Activated T-cell treated with anti-CD3 and anti-CD28 coated beads for 1 hour (primary cell): ENCODE measurements at regions not wholly inside any gene's neighbourhood (a gene's known extent, or its start where the extent isn't known, plus 50 kb on each side); places are given as distances from the start of the nearest gene placed in this dataset.
"Not testable (repeated sequence)": the region's sequence is repeated elsewhere in the genome, so short reads cannot be mapped to it uniquely, and the experiment has no call there.

ENCODE experiments used
- DNase-seq: peaks from one replicate; pipeline ENCODE4 v3.0.0-alpha.2; 2020; ENCODE audit warnings: low read depth

DNA sequence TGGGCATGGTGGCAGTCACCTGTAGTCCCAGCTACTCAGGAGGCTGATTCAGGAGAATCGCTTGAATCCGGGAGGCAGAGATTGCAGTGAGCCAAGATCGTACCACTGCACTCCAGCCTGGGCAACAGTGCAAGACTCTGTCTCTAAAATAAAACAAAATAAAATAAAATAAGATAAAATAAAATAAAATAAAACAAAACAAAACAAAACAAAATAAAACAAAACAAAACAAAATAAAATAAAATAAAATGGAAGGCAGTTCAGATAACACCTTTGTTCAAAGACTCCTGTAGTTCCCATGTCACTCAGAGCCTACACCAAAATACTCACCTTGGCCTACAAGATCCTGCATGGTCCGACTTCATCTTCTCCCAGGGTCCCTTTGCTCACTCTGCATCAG lies 61.3 kb downstream of the SYF2 start:
- DNase-seq: not testable (repeated sequence)

DNA sequence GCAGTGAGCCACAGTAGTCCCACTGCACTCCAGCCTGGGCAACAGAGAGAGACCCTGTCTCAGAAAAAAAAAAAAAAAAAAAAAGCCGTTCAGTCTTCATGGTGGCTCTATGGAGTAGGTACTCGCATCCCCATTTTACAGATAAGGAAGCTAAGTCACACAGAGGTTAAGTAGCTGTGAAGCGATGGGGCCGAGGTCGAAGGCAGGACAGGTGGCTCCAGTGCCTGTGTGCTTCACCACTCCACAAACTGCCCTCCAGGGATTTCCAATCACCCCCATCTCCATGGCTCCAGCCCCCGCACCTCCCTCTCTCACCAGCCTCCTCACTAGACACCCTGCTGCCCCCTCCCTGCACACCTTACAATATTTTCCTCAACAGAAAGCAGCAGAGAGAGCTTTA lies 61.9 kb downstream of the SYF2 start:
- DNase-seq: no peak

DNA sequence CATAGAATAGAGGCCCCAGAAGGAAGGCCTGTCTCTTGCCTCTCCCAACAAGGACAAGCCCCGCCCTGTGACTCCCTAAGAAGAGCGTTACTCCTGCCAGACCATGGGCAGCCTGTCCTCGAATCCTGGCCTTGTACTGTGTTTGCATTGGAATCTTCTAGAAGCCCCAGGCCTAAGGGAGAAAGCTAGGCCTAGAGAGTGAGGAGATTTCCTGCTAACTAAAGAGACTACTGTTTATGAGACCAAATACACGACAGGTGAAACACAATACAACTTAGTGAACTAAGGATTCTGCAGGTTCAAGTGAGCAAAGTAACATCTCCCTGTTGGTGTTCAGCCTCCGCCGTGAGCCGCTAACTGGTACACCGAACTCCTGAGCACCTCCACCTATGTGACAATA lies 62.7 kb downstream of the SYF2 start:
- no peak for DNase-seq

DNA sequence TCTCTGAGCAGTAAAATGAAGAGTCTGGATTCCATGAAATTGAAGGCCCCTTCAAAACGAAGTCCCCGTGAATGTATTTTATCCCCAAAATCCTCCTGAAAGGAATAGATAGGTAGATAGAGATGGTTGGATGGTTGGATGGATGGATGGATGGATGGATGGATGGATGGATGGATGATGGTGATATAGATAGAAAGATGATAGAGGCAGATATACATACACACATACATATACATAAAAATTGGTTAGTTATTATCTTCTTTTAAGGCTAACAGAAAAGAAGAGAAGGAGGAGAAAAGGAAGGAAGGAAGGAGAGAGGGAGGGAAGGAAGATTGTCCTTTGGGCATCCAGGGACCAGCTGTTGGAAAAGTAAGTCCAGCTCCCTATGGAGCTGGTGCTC lies 63.1 kb downstream of the SYF2 start:
- no peak for DNase-seq

DNA sequence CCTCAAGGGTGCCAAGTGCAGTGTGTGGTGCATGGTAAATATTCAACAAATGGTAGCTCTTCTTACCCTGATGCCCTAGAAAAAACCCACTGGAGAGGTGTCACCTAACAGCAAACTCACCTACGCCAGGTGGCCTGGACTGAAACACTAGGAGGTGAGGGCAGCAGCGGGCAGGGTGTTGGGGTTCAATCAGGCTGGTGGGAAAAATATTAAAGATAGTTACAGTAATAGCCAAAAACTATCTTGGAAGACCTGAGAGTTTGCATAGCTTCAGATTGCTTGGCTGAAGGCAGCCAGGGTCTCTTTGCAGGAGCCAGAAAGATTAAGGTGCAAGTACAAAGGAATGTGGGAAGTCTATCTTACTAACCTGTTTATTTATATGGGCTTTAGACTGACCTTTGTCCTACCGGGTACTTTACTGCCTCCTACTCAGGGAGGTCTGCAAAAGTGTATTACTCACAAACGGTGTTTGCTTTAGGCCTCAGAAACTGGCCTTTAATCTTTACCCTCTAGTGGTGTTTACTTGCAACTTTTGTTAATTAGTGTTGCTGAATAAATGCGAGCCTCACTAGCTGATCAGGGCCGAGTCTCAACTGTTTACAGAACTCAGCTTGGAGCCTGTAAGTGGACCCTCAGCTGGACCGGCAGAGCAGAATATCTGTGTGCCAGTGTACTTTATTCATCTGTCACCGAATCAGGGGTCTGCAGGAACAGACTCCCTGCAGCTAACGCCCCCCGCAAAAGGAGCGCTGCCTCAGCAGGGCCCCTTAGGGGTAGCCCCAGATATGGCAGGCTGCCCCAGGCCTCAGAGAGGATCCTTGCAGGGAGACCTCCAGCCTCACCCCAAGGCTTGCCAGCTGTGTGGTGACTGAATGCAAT lies 63.9 kb downstream of the SYF2 start:
- no peak for DNase-seq

DNA sequence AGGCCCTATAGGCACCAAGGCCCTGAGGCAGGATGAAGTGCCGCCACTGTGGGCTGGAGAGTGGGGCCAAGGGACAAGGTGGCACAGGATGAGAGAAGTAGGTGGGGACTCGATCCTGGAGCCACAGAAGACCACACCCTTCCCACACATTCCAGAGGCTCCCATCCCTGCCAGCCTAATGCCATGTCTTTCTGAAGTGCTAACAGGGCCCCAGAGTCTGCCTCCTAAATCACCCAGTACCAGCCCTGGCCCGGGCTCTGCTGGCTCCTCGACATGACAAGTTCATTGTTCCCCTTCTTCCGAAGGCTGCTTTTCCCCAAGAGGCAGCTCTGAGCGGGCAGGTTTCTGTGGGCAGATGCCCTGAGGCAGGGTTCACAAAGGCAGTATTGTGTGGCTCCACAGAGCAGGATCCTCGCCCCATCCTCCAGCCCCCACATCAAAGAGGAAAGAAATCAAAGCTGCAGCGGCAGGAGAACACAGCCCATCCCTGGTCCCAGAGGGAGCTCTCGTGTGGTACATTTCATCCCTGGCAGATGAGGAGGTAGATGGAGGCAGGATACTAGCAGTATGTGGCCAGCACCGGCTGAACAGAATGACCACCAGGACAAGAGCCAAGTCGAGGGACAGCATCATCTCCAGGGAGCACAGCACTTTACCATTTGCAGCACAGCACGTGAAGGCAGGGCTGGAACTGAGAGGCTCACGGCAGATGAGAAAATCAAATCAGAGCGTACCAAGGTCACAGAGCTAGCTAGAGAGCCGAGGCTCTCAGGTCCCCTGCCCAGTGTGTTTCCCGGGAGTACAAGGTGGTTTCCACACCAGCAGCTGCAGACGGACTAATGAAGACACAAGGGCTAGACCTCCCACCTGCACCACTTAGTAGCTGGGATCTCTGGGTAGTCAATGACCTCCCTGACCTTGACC lies 64.8 kb downstream of the SYF2 start:
- no peak for DNase-seq

DNA sequence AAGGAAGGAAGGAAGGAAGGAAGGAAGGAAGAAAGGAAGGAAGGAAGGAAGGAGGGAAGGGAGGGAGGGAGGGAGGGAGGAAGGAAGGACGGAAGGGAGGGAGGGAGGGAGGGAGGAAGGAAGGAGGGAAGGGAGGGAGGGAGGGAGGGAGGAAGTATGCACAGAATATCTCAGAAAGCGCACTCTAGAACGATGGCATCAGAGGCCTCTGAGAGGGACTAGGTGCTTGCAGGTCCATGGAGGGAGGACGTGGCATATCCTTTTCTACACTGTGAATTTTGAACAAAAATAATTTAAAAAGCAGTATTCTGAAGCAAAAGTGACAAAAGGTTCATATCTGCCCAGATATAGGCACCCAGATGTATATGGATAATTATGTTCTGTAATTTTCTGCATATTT lies 65.5 kb downstream of the SYF2 start:
- no peak for DNase-seq

DNA sequence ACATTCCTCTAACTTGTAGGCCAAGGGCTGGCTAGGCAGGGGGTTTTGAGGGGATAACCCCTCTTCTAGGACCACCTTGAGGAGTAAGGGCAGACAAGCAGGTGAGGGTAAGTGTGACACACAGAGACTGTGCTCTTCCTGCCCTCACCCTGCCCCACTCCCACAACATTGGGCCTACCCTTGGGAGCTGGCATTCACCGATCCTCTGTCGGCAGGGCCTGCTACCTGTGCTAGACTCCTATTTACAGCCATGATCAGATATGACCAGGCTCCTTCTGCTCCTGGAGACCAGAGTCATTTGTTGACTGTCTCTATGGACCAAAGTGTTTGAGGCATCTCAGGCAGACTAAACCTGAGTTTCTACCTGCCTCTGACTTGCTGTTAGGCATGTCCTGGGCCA lies 68.3 kb downstream of the SYF2 start:
- DNase-seq: no peak

DNA sequence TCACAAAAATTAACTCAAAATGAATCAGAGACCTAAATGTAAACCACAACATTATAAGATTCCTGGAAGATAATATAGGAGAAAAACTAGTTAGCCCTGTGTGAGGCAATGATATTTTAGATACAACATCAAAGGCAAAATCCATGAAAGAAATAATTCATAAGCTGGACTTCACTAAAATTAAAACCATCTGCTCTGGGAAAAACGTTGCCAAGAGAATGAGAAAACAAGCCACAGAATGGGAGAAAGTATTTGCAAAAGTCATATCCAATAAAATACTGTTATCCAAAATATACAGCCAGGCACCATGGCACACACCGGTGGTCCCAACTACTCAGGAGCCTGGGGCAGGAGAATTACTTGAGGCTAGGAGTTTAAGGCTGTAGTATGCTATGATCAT lies 70.3 kb downstream of the SYF2 start:
- DNase-seq: no peak

DNA sequence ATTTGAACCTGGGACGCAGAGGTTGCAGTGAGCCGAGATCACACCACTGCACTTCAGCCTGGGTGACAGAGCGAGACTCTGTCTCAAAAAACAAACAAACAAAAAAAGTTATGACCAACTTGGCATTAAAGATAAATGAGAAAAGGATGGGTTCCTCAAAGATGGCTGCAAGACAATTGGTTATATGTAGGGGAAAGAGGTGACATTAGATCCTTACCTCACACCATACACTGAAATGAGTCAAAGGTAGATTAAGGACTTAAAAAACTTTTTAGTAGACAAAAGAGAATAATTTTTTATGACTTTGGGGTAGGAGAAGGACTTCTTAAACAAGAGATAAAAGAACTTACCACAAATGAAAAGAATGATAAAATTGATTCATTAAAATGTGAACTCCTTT lies 74.5 kb downstream of the SYF2 start:
- no peak for DNase-seq

DNA sequence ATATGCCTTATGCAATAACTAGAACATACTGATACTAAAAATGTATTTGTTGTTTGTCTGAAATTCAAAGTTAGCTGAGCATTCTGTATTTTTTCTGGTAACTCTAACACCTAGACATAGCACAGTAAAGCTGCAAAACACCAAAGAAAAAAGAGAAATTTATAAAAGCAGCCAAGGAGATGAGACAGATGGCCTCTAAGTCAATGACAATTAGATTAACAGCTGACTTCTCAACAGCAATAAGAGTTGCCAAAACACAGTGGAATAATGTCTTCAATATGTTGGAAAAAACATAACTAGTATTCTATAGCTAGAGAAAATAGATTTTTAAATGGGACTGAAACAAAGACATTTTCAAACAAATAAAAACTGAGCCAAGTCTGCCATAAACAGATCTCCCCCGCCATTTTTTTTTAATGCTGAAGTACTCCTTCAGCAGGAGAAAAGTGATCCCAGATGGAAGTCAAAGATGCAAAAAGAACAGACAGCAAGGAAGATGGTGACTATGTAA lies 81.3 kb downstream of the SYF2 start:
- no peak for DNase-seq

DNA sequence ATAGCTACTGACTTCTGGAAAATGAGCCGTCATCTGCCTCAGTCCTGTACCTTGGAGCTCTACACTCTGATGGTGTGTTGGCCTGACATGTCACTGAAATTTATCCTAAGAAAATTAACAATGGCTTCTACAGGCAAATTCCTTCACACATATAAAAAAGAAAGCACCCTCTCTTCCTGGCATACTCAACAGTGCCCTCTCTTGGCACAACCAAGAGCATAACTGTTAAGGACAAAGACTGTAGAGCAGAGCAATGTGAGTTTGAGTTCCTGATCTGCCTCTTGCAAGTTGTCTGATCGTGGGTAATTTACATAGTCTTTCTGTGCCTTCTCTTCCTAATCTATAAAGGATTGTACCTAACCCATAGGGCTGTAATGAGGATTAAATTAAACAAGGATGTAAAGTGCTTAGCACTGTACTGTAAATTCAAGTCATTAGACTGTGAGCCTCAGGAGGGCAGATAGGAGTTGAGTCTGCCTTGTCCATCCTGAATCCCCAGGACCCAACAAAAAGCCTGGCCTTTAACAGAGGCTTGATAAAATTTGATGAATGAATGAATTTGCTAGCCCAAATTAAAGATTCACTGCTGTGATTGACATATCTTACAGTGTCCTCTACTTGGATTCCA lies 83.5 kb downstream of the SYF2 start:
- no peak for DNase-seq

DNA sequence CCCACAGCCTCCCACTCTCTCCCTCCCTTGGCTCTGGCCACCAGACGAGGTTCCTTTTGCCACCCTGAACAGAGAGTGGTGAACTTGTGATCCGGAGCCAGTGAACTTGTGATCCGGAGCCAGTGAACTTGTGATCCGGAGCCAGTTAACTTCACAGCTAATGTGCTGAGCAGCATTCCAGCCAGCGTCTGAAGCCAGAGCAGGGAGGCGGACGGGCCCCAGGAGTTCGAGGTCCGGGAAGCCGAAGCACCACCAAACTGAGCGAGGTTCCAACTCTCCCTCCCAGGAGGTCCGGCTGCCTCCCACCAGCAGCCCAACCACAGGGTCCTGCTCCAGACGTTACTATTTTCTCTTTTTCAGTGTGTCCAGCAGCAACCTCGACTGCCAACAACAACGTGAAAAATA lies 85.8 kb downstream of the SYF2 start:
- DNase-seq: no peak

DNA sequence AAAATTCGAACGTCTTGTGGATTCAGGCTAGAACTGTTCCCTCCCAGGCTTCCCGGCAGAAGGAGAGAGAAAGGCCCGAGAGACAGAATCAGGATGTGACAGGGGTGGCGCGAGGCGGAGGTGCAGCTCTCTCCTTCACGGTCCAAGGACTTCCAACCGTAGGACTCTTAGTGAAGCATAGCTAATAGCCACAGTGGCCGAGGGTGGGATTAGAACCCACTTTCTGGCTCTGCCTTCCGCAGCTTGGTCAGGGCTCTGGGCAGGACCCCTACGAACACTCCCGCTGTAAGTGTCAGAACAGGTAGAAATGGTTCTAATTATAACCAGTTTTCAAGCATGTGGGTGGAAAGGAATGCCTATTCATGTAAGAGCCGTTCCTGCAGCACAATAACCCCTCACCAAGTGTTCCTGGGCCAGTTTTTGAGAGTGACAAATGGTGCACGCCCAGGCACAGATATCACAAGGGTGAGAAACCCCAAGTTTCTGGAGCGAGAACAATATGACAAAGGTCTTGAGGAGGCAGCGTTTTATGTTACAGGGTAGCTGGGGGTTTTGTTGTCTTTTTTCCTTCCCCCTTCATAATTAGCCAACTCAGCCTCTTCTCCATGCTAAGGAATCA lies 86.4 kb downstream of the SYF2 start:
- DNase-seq: no peak

DNA sequence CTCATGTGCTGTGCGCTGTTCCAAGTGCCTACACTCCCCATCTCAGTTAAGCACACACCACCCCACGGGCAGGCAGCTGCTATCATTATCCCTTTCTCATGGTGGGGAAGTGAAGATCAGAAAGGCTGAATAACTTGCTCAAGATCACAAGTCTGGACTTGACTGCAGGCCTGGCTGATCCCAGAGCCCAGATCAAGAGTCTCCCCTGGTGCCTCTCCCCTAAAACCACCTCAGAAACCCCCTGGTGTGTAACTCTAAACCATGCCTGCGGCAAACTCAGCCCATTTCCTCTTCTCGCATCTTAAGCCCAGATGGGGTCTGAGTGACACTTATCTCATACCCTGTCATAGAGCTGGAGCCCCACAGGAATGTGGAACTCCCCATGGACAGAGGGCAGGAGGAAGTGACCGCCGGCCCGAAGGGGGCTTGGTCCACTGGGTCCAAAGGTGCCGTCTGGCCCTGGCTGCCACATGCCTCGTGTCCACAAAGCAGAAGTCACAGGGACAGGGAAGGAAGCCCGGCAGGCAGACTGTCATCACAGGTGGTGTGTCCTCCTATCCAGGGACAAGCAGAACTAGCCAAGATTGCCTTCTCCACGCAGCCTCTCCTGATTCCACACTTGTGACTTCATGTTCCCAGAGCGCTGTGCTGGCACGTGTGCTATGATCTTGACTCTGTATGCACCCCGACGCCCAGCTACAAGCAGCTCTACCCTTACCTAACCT lies 92.1 kb downstream of the SYF2 start:
- DNase-seq: no peak

DNA sequence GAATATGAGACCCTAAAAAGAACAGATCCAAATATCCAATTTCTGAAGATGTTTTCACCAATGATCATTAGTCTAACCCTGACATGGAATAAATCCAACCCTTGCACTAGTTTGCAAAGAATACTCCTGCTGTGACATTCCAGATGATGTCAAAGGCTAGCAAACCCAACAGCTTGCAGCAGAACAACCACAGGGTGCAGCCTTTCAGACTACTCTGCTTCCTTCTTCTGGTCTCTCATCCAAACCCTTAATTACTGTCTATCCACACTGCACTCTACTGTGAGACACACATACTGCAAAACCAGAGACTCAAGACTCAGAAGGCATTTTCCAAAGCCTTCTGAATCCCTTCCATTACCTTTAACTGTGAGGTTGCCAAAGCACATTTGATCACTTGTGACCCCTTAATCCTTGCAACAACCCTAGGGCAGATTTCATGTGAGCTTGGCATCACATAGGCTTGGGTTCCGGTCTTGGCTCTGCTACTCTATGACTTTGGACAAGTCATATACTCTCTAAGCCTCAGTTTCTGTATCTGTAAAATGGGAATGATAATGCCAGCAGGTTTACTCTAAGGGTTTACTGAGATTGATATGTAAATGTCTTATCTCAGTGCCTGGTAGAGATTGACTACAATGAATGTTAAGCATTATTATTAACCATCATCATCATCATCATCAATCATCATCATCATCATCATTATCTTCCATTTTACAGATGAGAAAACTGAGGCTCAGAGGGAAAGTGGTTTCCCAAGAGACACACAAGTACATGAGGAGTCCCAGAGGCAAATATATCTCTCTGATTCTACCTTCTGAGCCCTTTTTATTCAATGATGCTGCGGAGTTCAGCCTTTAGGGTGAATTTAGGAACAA lies 94.5 kb downstream of the SYF2 start:
- no peak for DNase-seq

DNA sequence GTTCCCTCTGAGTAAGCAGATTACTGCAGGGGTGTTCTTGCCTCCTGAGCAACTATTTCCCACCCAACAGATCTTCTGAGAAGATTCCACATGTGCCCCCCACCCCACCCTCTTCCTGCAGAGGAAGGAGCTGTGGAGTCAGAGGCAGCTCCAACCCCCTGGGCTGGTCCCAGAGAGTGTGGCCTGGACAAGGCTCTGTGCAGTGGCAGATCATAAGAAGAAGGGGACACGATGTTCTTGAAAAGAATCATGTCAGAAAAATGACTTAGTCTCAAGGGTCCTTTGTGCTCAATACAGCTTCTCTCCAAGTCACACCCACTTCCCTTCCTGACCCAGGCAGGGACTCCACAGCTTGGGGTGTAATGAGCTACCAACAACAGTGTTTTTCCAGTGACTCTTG lies 95.2 kb downstream of the SYF2 start:
- DNase-seq: no peak

DNA sequence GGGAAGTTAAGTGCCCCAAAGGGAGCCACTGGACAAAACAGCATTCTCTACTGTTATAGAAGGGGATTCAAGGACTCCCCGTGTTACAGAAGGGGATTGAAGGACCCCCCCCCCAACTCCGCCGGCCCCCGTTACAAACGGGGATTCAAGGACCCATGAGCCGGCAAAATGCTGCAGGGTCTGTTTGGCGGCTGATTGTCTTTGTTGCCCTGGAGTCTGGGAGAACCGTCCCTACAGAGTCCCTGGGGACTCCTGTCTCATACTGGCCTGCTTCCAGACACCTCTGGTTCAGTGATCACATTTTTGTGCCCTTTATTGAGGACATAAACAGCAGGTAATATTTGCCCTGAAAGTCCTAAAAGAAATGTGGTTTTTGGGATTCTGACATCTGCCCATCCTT lies 96.4 kb downstream of the SYF2 start:
- no peak for DNase-seq

DNA sequence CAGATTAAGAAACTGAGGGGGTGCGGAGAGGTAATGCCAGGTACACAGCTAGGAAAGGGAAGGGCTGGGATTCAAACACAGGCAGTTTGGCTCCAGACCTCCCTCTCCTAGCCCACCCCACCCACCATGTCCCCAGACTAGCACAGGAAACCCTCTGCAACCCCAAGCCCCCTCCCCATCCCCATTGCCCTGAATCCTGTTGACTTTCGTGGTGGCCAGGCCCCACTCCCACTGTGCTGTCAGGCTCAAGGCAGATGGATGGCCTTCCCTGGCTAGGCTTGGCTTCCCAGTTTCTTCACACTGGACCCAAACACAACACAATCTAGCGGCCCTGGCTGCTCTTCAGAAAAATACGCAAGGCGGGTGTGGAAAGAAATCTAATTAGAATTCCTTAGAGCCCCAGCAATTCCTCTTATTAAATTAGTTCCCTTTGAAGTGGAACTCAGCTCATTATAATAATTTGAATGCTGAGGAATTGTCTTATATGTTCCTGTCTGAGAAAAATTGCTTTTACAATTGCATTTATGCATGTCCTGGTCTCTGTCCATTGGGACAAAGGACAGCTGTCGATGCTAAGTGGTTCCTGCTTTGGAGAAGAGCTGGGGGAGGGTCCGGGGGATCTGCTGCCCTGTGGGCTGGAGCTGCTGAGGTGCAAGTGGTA lies 97.4 kb downstream of the SYF2 start:
- no peak for DNase-seq

DNA sequence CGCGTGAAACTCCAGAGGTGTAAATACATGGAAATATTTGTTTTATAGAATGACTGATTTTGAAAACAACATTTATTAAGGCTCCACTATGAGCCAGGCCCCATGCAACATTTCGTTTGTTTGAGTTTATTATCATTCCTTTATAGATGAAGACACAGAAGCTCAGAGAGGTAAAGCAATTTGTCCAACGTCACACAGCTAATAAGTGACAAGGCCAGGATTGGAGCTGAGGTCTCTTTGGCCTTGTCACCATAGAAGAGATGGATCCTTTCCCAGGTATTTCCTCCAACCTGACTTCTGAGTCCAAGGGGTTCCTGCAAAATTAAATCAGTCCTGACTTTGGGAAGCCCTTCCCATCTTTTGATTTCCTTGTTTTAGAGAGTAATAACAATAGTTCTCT lies 98.0 kb downstream of the SYF2 start:
- no peak for DNase-seq
